ENCODE measurements at regions not wholly inside any gene's neighbourhood (a gene's known extent, or its start where the extent isn't known, plus 50 kb on each side); places are given as distances from the start of the nearest gene placed in this dataset.

DNA sequence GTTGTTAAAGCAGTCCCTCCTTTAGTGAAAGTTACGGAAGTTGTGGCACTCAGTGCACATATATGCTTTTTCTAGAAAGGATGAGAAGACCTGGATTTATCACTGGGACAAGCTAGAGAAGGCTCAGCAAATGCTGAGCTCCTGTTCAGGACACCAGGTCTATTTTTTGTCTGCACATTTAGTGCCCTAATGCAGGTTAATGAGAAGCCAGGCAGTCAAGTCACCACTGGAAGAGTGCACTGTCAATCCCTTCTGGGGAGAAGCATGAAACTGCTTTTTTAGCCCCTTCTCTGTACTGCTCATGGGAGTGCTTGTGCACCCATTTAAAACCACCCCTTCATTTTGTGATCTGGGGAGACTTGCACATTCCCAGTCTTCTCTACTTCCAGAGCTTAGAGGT, 624.1 kb upstream of the USP24 start:
- Histone ChIP-seq H3K9me3 (no peaks in the 10 kb centered on the region), H3K4me1 (no peaks in the 10 kb centered on the region), H3K27me3 (no peaks in the 10 kb centered on the region), H3K4me3 (ENCODE audit: low read depth, low read length) (no peak overlapping the region), H3K36me3 (no peaks in the 10 kb centered on the region)
- TF ChIP-seq CTCF (IDR thresholded peaks at IDR 0.05; ENCODE audit: low read depth, low read length), result no peak
- DNase-seq, result no peak

DNA sequence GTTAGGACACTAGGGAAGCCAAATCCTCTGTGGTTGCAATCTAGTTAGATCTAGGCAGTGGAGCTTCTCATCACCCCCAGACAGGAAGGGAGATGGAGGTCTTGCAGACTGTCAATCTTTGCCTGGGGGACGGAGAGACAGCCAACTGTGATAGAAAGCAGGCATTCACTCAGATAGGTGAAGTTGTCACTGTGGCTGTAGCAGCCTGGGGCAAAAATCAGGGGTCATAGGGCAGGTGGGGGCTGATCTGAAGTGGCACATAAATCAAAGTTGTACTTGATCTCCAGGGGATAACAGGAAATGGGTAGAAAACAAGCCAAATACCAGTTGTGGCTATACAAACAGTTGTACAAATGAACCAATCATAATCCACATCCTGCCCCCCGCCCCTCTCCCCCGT, 620.9 kb upstream of the USP24 start:
- peak; percentile 6 for DNase-seq
- Histone ChIP-seq H3K4me1 (no peaks in the 10 kb centered on the region), H3K36me3 (no peaks in the 10 kb centered on the region), H3K4me3 (ENCODE audit: low read depth, low read length) (no peak overlapping the region), H3K27me3 (no peaks in the 10 kb centered on the region), H3K9me3 (no peaks in the 10 kb centered on the region)
- no peak for TF ChIP-seq CTCF (IDR thresholded peaks at IDR 0.05; ENCODE audit: low read depth, low read length)

DNA sequence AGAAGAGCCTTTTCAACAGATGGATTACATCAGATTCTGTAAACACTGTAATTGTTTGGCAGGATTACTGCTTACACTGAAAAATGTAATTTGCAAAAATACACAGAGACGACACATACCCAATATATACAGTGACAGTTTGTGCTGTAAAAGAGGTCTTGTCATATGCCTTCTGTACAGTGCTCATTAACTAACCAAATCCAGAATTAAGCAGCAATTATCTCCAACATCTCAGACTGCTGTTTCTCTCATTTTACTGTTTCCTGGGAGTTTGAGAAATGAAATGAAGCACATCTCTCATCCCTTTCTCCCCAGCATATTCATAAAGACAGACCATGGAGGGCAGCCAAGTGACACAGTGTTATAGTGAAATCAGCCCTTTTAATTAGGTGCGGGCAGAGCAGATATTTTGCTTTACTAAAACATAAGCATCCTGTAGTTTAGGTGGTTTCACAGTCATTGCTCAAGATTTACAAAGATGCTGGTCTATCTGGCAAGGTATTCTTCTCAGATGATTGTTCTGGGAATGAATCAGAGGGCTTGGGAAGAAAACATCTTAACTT, 618.4 kb upstream of the USP24 start:
- Histone ChIP-seq H3K27me3 (no peaks in the 10 kb centered on the region), H3K4me1 (no peaks in the 10 kb centered on the region), H3K4me3 (ENCODE audit: low read depth, low read length) (no peak overlapping the region), H3K9me3 (no peaks in the 10 kb centered on the region), H3K36me3 (no peaks in the 10 kb centered on the region)
- no peak for TF ChIP-seq CTCF (IDR thresholded peaks at IDR 0.05; ENCODE audit: low read depth, low read length)
- DNase-seq, result no peak

DNA sequence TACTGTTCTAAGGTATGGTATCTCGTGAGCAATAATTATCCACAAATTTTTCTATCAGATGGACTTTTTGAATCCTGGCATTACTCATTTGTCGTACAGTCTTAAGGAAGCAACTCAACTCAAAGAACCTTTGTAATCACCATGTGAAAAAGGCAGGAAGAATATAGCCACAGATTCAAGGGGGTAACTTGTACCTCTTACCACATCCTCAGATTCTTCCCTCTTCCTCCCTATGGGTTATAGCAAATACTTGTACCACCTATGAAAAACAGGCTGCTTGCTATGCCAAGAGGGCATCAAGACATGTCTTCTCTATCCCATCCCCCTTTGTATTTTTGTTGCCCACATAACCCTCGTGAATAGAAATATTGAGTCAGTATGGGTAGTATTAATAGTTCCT, 616.6 kb upstream of the USP24 start:
- Histone ChIP-seq H3K27me3 (no peaks in the 10 kb centered on the region), H3K4me1 (no peaks in the 10 kb centered on the region), H3K9me3 (no peaks in the 10 kb centered on the region), H3K4me3 (ENCODE audit: low read depth, low read length) (no peak overlapping the region), H3K36me3 (no peaks in the 10 kb centered on the region)
- DNase-seq, result no peak
- TF ChIP-seq CTCF (IDR thresholded peaks at IDR 0.05; ENCODE audit: low read depth, low read length), result no peak

DNA sequence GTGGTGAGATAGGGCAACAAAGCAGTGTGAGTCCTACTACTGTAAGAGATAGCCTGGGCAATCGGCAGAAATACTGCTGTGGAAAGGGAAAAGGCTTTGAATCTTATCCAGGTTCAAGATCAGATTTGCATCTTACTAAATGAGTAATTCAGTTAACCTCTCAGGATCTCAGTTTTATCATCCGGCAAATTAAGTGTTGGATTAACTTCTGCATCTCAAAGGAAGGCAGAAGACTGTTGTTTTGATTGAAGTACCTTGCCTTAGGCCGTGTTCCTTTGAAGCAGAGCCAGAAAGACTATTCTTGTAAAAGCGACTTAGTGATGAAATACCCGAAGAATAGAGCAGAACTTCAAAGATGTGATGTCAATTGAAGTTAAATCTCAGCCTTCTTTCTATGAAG, 612.9 kb upstream of the USP24 start:
- no peaks in the 10 kb centered on the region for H3K9me3 ChIP-seq
- H3K4me1 ChIP-seq, result no peaks in the 10 kb centered on the region
- no peaks in the 10 kb centered on the region for H3K36me3 ChIP-seq
- H3K27me3 ChIP-seq, result no peaks in the 10 kb centered on the region
- DNase-seq, result no peak
- TF ChIP-seq CTCF (IDR thresholded peaks at IDR 0.05; ENCODE audit: low read depth, low read length), result no peak
- H3K4me3 ChIP-seq (ENCODE audit: low read depth, low read length), result no peak overlapping the region

DNA sequence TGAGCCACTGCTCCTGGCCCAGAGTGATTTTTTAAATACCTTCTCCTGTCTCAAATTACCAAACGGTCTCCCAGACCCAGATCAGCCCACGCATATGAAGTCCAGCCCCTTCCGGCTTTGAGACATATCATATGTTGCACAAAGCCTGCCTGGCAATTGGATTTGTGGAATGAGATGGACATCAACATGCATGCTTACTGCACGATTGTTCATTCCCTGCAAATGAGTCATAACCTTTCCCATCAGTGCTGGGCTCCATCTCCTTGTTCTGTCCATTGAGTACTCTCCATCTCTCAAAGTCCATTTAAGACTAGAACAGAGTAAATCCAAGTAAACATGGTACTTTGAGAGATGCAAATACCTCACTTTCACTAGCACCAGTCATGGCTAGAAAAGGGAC, 612.2 kb upstream of the USP24 start:
- Histone ChIP-seq H3K36me3 (no peaks in the 10 kb centered on the region), H3K4me3 (ENCODE audit: low read depth, low read length) (no peak overlapping the region), H3K9me3 (no peaks in the 10 kb centered on the region), H3K4me1 (no peaks in the 10 kb centered on the region), H3K27me3 (no peaks in the 10 kb centered on the region)
- no peak for TF ChIP-seq CTCF (IDR thresholded peaks at IDR 0.05; ENCODE audit: low read depth, low read length)
- DNase-seq, result no peak
